ENCODE measurements at regions not wholly inside any gene's neighbourhood (a gene's known extent, or its start where the extent isn't known, plus 50 kb on each side); places are given as distances from the start of the nearest gene placed in this dataset.

- no peak for TF ChIP-seq YY1 (IDR thresholded peaks at IDR 0.05; ENCODE audit: insufficient read depth, insufficient read length)
- no peak for TF ChIP-seq ZNF274 (IDR thresholded peaks at IDR 0.05; ENCODE audit: low read depth, low read length)
These were observed 62.4 kb upstream of the PDK4 start for GRCh38 chr7:95658676-95659075.

Data from NT2/D1 (cell line).